GM12873 (cell line): ENCODE measurements at regions not wholly inside any gene's neighbourhood (a gene's known extent, or its start where the extent isn't known, plus 50 kb on each side); places are given as distances from the start of the nearest gene placed in this dataset.
A peak's percentile ranks its signal among the peaks of the same experiment; 100 is the strongest.

Source experiments
- CTCF ChIP-seq: IDR thresholded peaks from 2 replicates; pipeline ENCODE4 v1.5.1; 2012; ENCODE audit warnings: low read depth, mild to moderate bottlenecking, moderate library complexity, low read length, control low read depth; ENCODE audit not compliant: insufficient read depth; ENCODE audit errors: missing control alignments

DNA sequence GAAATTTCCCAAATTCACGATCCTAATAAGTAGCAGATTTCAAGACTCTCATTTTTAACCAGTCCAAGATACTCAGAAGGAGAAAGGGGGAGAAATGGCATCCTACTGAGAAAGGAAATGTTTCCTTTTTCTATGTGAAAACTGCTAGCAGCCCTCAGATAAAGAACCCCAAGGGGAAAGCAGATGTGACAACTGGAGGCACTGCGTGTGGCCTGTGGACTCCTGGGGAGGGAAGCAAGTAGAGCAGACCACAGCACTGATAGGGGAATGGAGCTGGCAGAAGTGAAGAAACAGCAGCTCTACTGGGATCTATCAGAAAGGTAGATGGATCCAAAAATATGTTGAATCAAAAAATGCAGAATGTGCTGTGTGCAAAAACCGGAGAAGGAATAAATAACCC lies 239.7 kb upstream of the API5 start:
- no peak for TF ChIP-seq CTCF

- TF ChIP-seq CTCF, result no peak
Measured at GRCh38 chr11:43072911-43073310, 238.9 kb upstream of the API5 start.

DNA sequence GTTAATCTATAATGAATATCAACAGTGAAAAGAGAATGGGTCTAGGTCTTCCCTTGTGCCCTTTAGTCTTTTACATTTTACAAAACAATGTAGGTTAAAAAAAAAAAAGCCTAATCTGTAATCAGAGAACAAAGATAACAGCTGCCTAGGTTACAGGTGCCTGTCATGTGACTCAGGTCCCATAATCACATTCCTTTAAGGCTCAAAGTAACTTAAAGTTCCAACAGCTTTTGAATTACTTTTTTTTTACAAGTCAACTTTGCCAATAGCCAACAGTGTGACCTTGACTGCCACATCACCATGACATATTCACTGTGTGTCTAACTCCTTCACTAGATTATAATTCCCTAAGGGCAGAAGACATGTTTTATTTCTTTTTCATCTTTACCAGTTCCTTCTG lies 237.0 kb upstream of the API5 start:
- no peak for TF ChIP-seq CTCF

- no peak for TF ChIP-seq CTCF
Measured at GRCh38 chr11:43101113-43101512, 210.7 kb upstream of the API5 start.

DNA sequence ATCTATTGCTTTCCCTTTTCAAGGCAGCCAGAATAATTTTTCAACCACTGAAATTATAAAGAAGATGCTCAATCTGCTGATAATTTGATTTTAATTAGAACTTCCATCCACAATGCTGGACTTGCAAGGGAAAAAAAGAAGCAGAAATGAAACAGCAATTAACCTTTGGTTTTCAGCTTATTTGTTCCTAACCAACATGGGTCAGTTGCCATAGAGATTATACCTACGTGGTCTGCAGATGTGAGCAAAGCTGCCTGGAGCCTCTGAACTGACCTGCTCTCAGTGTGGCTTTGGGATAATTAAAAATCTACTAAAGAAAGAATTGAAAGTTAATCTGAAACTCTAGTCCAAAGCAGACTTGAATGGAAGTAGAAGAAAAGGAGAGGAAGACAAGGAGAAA lies 195.7 kb upstream of the API5 start:
- TF ChIP-seq CTCF, result no peak

GRCh38 chr11:43119275-43119970 lies 192.4 kb upstream of the API5 start:
- TF ChIP-seq CTCF, result peak; percentile 1

DNA sequence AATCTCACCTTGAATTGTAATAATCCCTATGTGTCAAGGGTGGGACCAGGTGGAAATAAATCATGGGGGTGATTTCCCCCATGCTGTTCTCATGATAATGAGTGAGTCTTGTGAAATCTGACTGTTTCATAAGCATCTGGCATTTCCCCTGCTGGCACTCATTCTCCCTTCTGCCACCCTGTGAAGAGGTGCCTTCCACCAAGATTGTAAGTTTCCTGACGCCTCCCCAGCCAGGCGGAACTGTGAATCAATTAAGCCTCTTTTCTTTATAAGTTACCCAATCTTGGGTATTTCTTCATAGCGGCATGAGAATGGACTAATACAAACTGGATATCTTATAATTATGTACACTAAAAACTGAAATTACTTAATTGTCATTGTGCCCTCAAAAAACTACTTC lies 189.2 kb upstream of the API5 start:
- no peak for TF ChIP-seq CTCF
